ENCODE measurements at regions not wholly inside any gene's neighbourhood (a gene's known extent, or its start where the extent isn't known, plus 50 kb on each side); places are given as distances from the start of the nearest gene placed in this dataset.

DNA sequence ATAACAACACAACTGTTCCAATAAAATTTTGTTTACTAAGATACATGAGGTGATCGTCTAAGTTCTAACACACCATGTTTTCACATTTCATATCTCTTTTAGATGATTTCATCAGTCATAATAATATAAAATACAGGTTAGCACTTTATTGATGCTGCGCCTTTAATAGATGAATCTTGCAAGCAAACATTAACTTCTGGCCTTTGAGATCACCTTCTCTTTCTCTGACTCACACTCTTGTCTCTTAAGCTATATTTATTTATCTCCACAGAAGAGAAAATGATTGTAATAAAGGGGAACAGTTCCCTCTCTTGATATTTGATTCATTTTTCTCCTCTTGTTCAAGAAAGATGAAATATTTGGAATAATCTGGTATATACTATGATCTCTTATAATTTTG is 603.3 kb upstream of the POU3F3 start:
- H3K36me3 ChIP-seq (replicated peaks; ENCODE audit: control insufficient read depth, insufficient read depth, low read length): no peaks in the 10 kb centered on the region
- no peak for DNase-seq
- no peaks in the 10 kb centered on the region for H3K27me3 ChIP-seq (ENCODE audit: control insufficient read depth, insufficient read depth, low read length)
- H3K4me3 ChIP-seq (ENCODE audit: insufficient read depth, low read depth, low read length): no peak overlapping the region

DNA sequence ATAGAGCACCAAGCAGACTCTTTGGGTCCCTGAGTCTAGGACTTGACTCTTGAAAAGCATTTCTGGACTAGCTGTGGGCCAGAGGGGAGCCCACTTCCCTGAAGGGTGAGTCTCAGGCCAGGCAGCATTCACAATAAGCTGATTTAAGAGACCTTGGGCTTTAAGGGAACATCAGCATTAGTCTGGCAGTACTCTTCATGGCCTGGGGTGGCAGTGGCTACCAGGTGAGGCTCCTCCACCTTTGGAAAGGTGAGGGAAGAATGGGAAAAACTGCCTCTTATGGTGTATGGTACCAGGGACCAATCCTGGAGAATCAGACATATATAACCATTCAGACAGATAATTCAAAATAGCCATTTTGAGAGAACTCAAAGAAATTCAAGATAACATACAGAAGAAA is 599.9 kb upstream of the POU3F3 start:
- Histone ChIP-seq H3K36me3 (replicated peaks; ENCODE audit: control insufficient read depth, insufficient read depth, low read length) (no peaks in the 10 kb centered on the region), H3K4me3 (ENCODE audit: insufficient read depth, low read depth, low read length) (no peak overlapping the region), H3K27me3 (ENCODE audit: control insufficient read depth, insufficient read depth, low read length) (no peaks in the 10 kb centered on the region)
- no peak for DNase-seq

DNA sequence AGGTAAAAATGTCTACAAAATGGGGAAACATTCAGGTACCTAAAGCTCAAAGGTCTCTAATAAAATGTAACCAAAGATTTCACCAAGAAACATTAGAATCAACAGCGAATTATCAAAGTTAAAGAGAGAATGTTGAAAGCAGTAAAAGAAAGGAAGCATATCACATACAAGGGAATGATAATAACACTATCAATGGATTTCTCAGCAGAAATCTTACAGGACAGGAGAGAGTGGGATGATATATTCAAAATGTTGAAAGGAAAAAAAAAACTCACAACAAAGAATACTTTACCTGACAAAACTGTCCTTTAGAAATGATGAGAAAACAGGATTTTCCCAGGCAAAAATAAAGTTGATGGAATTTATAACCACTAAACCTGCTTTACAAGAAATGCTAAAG is 591.2 kb upstream of the POU3F3 start:
- no peak for DNase-seq
- Histone ChIP-seq H3K36me3 (replicated peaks; ENCODE audit: control insufficient read depth, insufficient read depth, low read length) (no peaks in the 10 kb centered on the region), H3K4me3 (ENCODE audit: insufficient read depth, low read depth, low read length) (no peak overlapping the region), H3K27me3 (ENCODE audit: control insufficient read depth, insufficient read depth, low read length) (no peaks in the 10 kb centered on the region)

DNA sequence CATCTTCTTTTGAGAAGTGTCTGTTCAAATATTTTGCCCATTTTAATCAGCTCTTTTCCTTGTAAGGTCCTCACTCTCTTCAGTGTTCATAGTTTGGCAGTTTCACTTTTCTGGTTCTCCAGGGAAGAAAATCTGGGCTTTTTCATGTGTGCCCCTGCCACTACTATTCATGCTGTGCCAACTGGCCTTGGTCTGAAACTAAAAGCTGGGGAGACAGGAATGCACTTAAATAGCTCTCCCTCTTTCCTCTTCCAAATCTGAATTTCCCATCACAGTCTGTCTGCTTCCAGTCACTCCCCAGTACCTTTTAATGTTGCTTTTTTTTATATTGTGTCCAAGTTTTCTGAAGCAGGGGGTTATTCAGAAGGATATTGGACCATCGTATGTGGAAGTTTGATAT is 574.3 kb upstream of the POU3F3 start:
- Histone ChIP-seq H3K27me3 (ENCODE audit: control insufficient read depth, insufficient read depth, low read length) (no peaks in the 10 kb centered on the region), H3K4me3 (ENCODE audit: insufficient read depth, low read depth, low read length) (no peak overlapping the region), H3K36me3 (replicated peaks; ENCODE audit: control insufficient read depth, insufficient read depth, low read length) (no peaks in the 10 kb centered on the region)
- DNase-seq: no peak

DNA sequence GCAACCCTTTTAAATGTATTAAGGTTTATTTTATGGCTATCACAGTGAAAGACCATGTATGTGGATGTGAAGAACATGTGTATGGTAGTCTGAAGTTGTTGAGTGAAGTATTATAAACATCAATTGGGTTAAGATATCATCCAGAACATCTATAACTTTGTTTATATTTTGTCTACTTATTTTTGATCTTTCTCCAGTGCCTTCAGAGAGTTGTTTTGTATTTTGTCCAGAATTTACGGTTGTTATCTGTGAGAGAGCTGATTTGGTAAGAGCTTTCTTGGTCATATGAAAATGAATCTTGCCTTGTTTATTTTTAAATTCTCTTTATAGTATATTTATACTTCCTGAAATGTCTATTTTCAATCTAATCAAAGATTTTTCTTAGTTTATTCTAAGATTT is 573.7 kb upstream of the POU3F3 start:
- Histone ChIP-seq H3K27me3 (ENCODE audit: control insufficient read depth, insufficient read depth, low read length) (no peaks in the 10 kb centered on the region), H3K36me3 (replicated peaks; ENCODE audit: control insufficient read depth, insufficient read depth, low read length) (no peaks in the 10 kb centered on the region), H3K4me3 (ENCODE audit: insufficient read depth, low read depth, low read length) (no peak overlapping the region)
- no peak for DNase-seq

DNA sequence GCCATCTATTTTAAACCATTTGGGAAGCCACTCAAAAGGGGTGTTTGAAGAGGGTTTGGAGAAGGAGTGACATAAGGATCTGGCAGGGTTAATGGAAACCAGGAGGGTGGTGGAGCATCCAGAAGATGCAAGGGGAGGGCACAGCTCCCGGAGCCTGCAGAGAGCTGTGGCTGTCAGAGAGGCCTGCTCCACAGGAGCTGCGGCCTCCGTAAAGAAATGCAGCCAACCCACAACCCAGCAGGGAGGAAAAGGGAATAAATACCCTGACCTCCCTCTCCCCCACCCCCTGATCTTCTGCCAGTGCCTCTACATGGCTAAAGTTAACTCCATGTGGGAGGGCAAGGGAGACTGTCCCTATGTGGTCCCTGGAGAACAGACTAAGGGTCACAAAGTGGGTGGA is 567.1 kb upstream of the POU3F3 start:
- Histone ChIP-seq H3K36me3 (replicated peaks; ENCODE audit: control insufficient read depth, insufficient read depth, low read length) (no peaks in the 10 kb centered on the region), H3K4me3 (ENCODE audit: insufficient read depth, low read depth, low read length) (no peak overlapping the region), H3K27me3 (ENCODE audit: control insufficient read depth, insufficient read depth, low read length) (no peaks in the 10 kb centered on the region)
- DNase-seq: peak; percentile 46

DNA sequence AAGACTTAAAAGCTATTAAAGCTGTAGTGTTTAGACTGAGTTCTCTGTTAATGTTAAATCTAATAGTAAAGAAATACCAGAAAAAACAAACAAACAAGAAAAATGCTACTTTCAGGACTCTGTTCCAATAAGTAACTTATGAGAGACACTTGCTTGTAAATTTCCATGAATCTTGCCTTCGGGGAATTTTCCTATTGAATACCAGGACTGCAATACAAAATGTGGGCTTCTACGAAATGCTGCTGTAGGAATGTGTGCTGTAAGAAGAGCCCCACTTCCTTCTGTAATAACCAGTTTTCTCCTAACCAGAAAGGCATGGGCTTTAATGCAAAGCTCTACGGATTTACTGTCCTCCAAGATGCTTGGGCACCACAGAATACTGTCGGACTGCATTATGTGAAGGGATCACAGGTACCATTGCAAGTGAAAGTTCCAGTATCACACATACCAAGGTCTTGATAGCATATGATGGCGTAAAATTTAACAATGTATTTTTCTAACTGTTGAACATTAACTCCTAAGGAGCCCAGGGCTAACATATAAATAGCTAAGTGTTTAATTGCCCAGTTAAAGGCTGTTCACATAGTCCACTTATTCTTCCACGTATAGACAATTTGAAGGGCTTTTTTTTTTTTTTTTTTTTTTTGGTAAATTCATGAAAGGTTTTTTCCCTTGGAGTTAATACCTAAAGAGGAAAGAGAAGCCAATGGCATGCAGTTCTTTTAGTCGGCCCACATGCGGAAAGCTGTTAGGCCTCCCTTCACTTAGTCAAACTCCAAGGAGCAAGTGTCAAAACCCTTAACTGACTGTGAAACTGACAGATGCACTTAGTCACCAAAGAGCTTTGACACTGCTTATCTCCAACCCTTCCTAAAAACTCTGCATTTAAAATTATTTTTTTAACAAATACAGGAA is 564.0 kb upstream of the POU3F3 start:
- Histone ChIP-seq H3K36me3 (replicated peaks; ENCODE audit: control insufficient read depth, insufficient read depth, low read length) (no peaks in the 10 kb centered on the region), H3K27me3 (ENCODE audit: control insufficient read depth, insufficient read depth, low read length) (no peaks in the 10 kb centered on the region), H3K4me3 (ENCODE audit: insufficient read depth, low read depth, low read length) (no peak overlapping the region)
- no peak for DNase-seq

DNA sequence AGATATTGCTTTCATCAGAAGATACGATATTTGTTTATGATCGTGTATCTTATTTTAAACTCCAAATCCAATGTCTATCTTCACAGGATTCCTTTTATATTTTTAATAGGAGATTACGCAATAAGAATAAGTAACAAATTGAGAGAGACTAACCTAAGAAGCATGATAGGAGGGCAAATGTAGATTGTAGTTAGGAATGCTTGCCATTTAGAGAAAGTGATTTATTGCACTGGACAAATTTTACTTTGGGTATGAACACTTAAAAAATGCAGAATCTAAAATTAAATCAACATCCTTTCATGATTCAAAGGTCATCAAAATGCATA is 563.4 kb upstream of the POU3F3 start:
- Histone ChIP-seq H3K36me3 (replicated peaks; ENCODE audit: control insufficient read depth, insufficient read depth, low read length) (no peaks in the 10 kb centered on the region), H3K27me3 (ENCODE audit: control insufficient read depth, insufficient read depth, low read length) (no peaks in the 10 kb centered on the region), H3K4me3 (ENCODE audit: insufficient read depth, low read depth, low read length) (no peak overlapping the region)
- DNase-seq: no peak

DNA sequence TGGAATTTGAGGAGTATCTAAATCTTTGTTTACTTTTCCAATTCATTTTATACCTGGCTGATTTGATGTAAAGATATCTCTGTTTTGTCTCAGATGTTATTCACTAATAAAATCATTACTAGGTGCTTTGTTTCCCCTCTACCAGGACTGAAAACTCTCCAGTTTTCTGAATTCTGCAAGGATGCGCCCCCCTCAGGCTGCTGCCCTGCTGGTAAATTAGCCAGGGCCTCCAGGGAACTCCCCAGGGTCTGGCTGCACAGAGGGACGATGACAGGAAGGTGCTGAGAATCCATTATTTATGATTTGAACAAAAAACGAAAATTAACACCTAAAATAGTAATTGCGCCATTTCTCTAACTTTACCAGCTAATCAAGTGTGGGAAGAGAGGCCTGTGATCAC is 541.2 kb upstream of the POU3F3 start:
- Histone ChIP-seq H3K27me3 (ENCODE audit: control insufficient read depth, insufficient read depth, low read length) (no peaks in the 10 kb centered on the region), H3K36me3 (replicated peaks; ENCODE audit: control insufficient read depth, insufficient read depth, low read length) (no peaks in the 10 kb centered on the region), H3K4me3 (ENCODE audit: insufficient read depth, low read depth, low read length) (no peak overlapping the region)
- peak; percentile 32 for DNase-seq

DNA sequence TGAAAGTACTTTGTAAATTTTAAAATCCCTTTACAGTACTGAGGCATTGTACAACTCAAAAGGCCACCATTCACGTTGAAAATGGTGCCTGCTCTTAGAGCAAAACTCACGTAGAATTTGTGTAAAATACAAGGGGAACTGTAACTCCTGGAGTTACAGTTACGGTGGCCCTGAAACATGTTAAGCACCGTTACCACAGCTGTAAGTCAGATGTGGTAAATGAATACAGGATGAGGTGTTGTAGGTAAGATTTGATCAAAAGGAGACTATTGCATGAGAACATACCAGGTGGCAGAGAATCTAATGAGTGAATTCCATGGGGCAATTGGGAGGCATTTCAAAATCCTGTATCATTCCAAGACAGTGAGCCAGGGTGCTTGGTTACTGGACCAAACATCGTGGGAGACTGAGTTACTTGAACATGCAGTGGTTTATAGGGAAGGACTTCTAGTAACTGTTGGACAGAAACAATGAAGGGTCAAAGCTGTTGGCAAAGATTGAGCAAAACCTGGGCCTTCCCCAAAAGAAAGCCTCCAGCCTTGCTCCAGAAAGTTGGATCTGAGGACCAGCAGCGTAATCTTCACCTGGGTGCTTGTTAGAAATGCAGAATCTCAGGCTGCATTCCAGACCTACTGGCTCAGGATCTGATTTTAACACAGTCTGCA is 535.8 kb upstream of the POU3F3 start:
- no peak overlapping the region for H3K4me3 ChIP-seq (ENCODE audit: insufficient read depth, low read depth, low read length)
- no peak for DNase-seq
- H3K27me3 ChIP-seq (ENCODE audit: control insufficient read depth, insufficient read depth, low read length): no peaks in the 10 kb centered on the region
- H3K36me3 ChIP-seq (replicated peaks; ENCODE audit: control insufficient read depth, insufficient read depth, low read length): no peaks in the 10 kb centered on the region

DNA sequence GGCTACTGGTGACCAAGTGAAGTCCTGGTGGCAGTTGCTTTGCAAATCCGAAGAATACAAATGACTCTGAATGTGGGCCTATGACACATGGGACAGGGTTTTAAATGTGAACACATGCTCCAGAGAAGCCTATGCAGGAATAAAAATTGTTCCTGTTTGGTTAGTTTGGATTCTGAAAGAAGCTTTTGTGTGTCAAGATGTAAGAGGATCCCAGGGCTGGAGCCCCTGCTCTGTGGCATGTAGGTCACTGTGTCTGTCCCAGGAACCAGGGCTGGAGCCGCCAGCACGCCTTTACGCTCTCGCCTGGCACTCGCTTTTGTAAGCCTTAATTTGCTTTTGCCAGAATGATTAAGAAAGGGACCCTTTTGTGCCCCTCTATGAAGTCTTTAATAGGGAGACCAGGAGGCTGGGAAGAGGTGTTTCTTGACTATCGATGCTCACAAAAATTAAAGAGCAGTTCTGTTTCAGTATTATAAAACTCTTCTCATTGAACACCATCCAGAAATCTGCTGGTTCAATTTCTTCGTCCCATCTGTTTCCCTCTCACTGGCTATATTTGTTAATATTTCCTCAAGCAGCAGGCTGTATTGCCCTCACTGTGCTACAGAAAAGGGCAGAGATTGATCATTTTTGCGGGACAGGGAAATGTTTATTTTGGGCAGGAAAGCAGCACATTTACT is 532.7 kb upstream of the POU3F3 start:
- Histone ChIP-seq H3K36me3 (replicated peaks; ENCODE audit: control insufficient read depth, insufficient read depth, low read length) (no peaks in the 10 kb centered on the region), H3K27me3 (ENCODE audit: control insufficient read depth, insufficient read depth, low read length) (no peaks in the 10 kb centered on the region), H3K4me3 (ENCODE audit: insufficient read depth, low read depth, low read length) (no peak overlapping the region)
- peak; percentile 13 for DNase-seq

DNA sequence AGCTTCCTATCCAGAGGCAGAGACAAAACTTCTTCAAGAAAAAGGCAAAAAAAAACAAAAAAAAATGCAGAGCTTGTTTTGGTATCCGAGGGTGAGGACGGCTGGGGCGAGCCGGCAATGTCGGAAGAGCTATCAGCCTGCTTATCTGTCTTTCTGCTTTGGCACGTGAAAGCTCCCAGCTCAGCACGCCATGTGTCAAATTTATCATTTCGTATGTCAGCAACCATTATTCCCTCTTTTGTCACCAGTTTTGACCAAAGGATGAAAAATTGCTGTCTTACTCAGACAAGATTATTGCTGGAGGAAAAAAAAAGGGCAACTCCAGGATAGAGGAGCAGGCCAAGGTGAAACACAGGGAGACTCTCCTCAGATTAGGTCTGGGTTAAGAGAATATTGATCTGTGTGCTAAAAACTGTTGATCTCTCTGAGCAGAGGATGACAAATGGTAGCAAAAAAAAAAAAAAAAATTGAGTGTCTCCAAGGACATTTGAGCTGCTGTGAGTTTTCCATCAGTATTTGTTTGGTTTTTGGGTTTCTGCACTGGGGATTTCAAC is 532.0 kb upstream of the POU3F3 start:
- Histone ChIP-seq H3K36me3 (replicated peaks; ENCODE audit: control insufficient read depth, insufficient read depth, low read length) (no peaks in the 10 kb centered on the region), H3K4me3 (ENCODE audit: insufficient read depth, low read depth, low read length) (no peak overlapping the region), H3K27me3 (ENCODE audit: control insufficient read depth, insufficient read depth, low read length) (no peaks in the 10 kb centered on the region)
- DNase-seq: no peak

DNA sequence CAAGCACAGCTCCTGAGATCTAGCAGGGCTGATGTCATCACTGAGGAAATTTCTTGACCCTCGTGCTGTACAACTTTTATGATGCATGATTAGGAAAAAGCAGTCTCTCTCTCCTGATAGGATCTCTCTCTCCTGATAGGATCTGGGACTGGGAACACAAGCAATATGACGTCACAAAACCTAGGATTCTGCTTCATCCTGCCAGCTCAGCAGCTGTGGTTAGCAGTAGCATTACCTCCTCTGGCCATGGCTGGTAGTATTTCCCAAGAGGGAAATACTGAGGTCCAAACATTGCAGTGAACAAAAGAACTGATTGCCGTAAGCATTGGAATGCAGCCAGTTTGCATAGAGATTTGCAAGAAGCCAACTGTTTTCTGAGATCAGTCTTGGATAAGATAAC is 521.2 kb upstream of the POU3F3 start:
- Histone ChIP-seq H3K36me3 (replicated peaks; ENCODE audit: control insufficient read depth, insufficient read depth, low read length) (no peaks in the 10 kb centered on the region), H3K4me3 (ENCODE audit: insufficient read depth, low read depth, low read length) (no peak overlapping the region), H3K27me3 (ENCODE audit: control insufficient read depth, insufficient read depth, low read length) (no peaks in the 10 kb centered on the region)
- peak; percentile 21 for DNase-seq

DNA sequence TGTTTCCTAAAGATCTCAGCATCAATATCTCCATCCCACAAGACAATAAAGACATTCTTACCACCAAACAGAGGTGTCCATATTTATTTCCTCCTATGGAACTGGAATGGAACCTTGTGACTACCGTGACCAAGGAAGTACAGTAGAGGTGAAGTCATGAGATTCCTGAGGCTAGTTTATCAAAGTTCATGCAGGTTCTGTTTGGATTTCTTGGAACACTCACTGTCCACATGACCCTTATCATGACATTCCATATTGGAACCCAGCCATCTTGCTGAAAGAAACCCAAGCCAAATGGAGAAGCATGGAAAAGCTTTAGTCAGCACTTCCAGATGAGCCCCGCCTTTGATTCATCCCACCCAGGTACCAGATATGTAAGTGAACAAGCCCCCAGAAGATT is 516.0 kb upstream of the POU3F3 start:
- H3K27me3 ChIP-seq (ENCODE audit: control insufficient read depth, insufficient read depth, low read length): no peaks in the 10 kb centered on the region
- no peak for DNase-seq
- no peaks in the 10 kb centered on the region for H3K36me3 ChIP-seq (replicated peaks; ENCODE audit: control insufficient read depth, insufficient read depth, low read length)
- no peak overlapping the region for H3K4me3 ChIP-seq (ENCODE audit: insufficient read depth, low read depth, low read length)

DNA sequence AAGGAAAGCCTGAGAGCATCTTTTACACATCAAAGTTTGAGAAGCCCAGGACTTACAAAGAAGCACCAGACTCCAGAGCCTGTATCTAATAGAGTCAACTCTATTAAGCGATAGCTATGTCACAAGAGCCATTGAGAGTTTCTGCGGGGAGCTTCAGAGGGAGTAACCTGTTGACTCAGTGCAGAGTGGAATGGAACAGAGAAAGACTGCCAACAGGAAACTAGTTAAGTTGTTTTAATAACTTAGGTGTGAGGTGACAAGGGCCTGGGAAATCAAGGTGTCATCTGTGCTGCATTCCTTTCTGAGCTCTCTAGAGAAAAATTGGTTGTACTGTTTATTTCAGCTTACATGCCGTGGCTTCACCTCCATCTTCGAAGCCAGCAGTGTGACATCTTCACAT is 513.8 kb upstream of the POU3F3 start:
- no peak for DNase-seq
- H3K4me3 ChIP-seq (ENCODE audit: insufficient read depth, low read depth, low read length): no peak overlapping the region
- no peaks in the 10 kb centered on the region for H3K27me3 ChIP-seq (ENCODE audit: control insufficient read depth, insufficient read depth, low read length)
- no peaks in the 10 kb centered on the region for H3K36me3 ChIP-seq (replicated peaks; ENCODE audit: control insufficient read depth, insufficient read depth, low read length)
